ENCODE measurements at regions not wholly inside any gene's neighbourhood (a gene's known extent, or its start where the extent isn't known, plus 50 kb on each side); places are given as distances from the start of the nearest gene placed in this dataset.

GRCh38 chr5:167967494-167968177 lies 323.8 kb upstream of the WWC1 start:
- TF ChIP-seq EP300 (IDR thresholded peaks at IDR 0.05; ENCODE audit: low read depth) (no peak), CTCF (IDR thresholded peaks at IDR 0.05) (no peak), POLR2A (IDR thresholded peaks at IDR 0.05) (no peak), POLR2AphosphoS5 (IDR thresholded peaks at IDR 0.05) (no peak)

All from transverse colon (tissue), 4 donors.